Karpas-422 (cell line): ENCODE measurements at regions not wholly inside any gene's neighbourhood (a gene's known extent, or its start where the extent isn't known, plus 50 kb on each side); places are given as distances from the start of the nearest gene placed in this dataset.

Experiments used
- DNase-seq: peaks from one replicate; pipeline ENCODE4 v3.0.0-alpha.2; 2015
- H2AFZ ChIP-seq: fragments of 200-600 bp; sonication (generic); 2 replicates; pipeline ENCODE4 v1.6.1; 2014; ENCODE audit warnings: antibody characterized with exemption, low read length, mixed read lengths
- H3K27ac ChIP-seq: fragments of 200-600 bp; sonication (generic); 2 replicates; pipeline ENCODE4 v1.5.1; 2014; ENCODE audit warnings: mild to moderate bottlenecking, low read length, moderate library complexity
- H3K27me3 ChIP-seq: fragments of 200-600 bp; sonication (generic); 2 replicates; pipeline ENCODE4 v1.6.1; 2014; ENCODE audit warnings: low read length, mixed read lengths
- H3K36me3 ChIP-seq: fragments of 200-600 bp; sonication (generic); 2 replicates; pipeline ENCODE4 v1.6.1; 2014; ENCODE audit warnings: low read length, mixed read lengths; ENCODE audit not compliant: insufficient read depth
- H3K4me1 ChIP-seq: fragments of 200-600 bp; sonication (generic); 2 replicates; pipeline ENCODE4 v1.6.1; 2014; ENCODE audit warnings: mild to moderate bottlenecking, low read length, mixed read lengths
- H3K4me2 ChIP-seq: fragments of 200-600 bp; sonication (generic); 2 replicates; pipeline ENCODE4 v1.6.1; 2014; ENCODE audit warnings: low read length, low read depth, mild to moderate bottlenecking; ENCODE audit not compliant: poor library complexity, severe bottlenecking
- H3K4me3 ChIP-seq: fragments of 200-600 bp; sonication (generic); 2 replicates; pipeline ENCODE4 v1.5.1; 2014; ENCODE audit warnings: mild to moderate bottlenecking, antibody characterized with exemption, low read length, mixed read lengths
- H3K79me2 ChIP-seq: fragments of 200-600 bp; sonication (generic); 2 replicates; pipeline ENCODE4 v1.6.1; 2014; ENCODE audit warnings: mild to moderate bottlenecking, low read length, mixed read lengths
- H3K9ac ChIP-seq: fragments of 200-600 bp; sonication (generic); 2 replicates; pipeline ENCODE4 v1.6.0; 2014; ENCODE audit warnings: low read length
- H3K9me2 ChIP-seq: fragments of 200-600 bp; sonication (generic), shearing (Covaris generic); replicated peaks from 2 replicates; pipeline ENCODE4 v1.6.0; 2014; ENCODE audit warnings: mild to moderate bottlenecking, low read length, moderate library complexity; ENCODE audit not compliant: insufficient read depth
- H3K9me3 ChIP-seq: fragments of 300-700, 200-600 bp; sonication (generic); 2 replicates; pipeline ENCODE4 v1.6.1; 2014; ENCODE audit warnings: low read length, mixed read lengths
- H4K20me1 ChIP-seq: fragments of 200-600 bp; sonication (generic); 2 replicates; pipeline ENCODE4 v1.6.1; 2014; ENCODE audit warnings: mild to moderate bottlenecking, antibody characterized with exemption, low read length, low read depth; ENCODE audit not compliant: insufficient read depth

DNA sequence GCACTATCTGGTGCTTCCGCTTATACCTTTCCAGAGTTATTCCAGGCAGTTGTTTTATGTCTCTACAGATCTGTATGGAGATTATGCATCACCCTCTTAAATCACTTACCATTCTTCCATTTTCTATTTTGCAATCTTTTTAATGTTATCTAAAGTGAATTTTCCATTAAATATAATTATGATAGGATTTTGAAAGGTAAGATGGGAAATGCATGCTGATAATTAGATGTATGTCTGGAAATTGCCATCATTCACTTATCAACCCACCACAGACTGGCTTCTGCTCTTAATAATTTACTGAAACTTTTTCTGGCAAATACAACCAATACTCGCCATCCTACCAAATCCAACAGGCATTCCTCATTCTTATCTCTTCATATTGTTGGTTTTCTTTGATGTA is 227.4 kb upstream of the MC4R start:
- Histone ChIP-seq H3K79me2 (no peaks in the 10 kb centered on the region), H3K36me3 (no peaks in the 10 kb centered on the region), H3K27ac (no peak overlapping the region), H3K9ac (no peak overlapping the region), H4K20me1 (no peaks in the 10 kb centered on the region), H3K4me2 (no peak overlapping the region), H2AFZ (no peak overlapping the region), H3K4me1 (no peaks in the 10 kb centered on the region), H3K4me3 (no peak overlapping the region), H3K9me2 (no peaks in the 10 kb centered on the region), H3K9me3 (peaks cover 8% of the 10 kb centered on the region; the same call in 1 of the 2 replicates), H3K27me3 (no peaks in the 10 kb centered on the region)
- no peak for DNase-seq

DNA sequence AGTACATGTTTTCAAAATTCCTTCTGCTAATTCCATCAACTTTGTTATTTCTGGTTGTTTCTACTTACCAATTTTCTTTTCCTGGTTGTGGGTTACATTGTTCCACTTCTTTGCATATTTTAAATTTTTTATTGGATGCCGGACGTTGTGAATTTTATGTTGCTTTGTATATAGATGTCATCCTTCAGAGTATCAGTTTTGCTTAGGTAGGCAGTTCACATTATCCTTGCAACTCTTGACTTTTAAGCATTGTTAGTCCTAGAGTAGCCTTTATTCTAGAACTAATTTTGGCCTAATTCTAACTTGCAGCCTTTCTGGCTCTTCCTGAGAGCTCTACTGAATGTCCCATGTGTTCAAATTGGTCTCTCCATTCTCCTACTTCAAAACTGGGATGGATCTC is 228.7 kb upstream of the MC4R start:
- H3K27me3 ChIP-seq = no peaks in the 10 kb centered on the region
- no peaks in the 10 kb centered on the region for H3K36me3 ChIP-seq

DNA sequence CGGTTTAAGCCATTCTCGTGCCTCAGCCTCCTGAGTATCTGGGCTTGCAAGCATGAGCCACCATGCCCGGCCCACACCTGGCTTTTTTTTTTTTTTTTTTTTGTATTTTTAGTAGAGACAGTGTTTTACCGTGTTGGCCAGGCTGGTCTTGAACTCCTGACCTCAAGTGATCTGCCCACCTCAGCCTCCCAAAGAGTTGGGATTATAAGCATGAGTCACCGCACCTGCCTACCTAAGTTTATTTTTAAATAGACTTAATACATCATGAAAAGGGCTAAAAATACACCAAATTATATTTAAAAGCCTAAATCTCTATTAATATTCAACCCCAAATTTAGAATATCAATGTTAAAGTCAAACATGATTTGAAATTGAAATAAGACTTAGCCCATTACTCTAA is 250.8 kb upstream of the MC4R start:
- Histone ChIP-seq H3K36me3 (no peaks in the 10 kb centered on the region), H3K4me2 (no peak overlapping the region), H3K9me2 (no peaks in the 10 kb centered on the region), H3K9ac (no peak overlapping the region), H4K20me1 (no peaks in the 10 kb centered on the region), H3K79me2 (no peaks in the 10 kb centered on the region), H2AFZ (no peak overlapping the region), H3K9me3 (peaks cover 12% of the 10 kb centered on the region), H3K4me1 (no peaks in the 10 kb centered on the region), H3K27me3 (no peaks in the 10 kb centered on the region), H3K4me3 (no peak overlapping the region), H3K27ac (no peak overlapping the region)
- no peak for DNase-seq

More for the DNA sequence above, 228.7 kb upstream of the MC4R start:
- no peaks in the 10 kb centered on the region for H3K79me2 ChIP-seq
- H2AFZ ChIP-seq = no peak overlapping the region
- no peaks in the 10 kb centered on the region for H4K20me1 ChIP-seq
- H3K9me3 ChIP-seq = peaks cover 14% of the 10 kb centered on the region
- no peak overlapping the region for H3K27ac ChIP-seq
- H3K4me1 ChIP-seq = no peaks in the 10 kb centered on the region
- no peak for DNase-seq
- H3K4me2 ChIP-seq = no peak overlapping the region
- H3K9me2 ChIP-seq = no peaks in the 10 kb centered on the region
- H3K9ac ChIP-seq = no peak overlapping the region
- H3K4me3 ChIP-seq = no peak overlapping the region

DNA sequence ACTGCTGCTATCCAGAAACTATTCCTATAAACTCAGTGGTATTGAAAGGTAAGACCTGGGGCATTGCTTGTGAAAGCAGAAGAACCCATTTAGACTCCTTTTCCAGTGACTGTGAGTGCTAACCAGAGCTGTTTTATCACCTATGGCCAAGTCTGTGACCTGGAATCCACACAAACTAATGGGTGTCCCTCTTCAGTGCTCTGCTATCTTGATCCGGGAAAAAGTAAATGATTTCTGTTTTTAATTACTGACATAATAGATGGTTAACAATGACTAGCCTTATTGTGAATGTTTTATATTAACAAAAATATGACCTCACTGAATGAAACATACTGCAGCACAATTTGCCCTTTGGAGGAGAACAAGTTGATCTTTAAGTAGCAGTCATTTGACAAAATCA is 251.6 kb upstream of the MC4R start:
- DNase-seq = no peak
- Histone ChIP-seq H3K27me3 (no peaks in the 10 kb centered on the region), H2AFZ (no peak overlapping the region), H3K4me2 (no peak overlapping the region), H3K79me2 (no peaks in the 10 kb centered on the region), H4K20me1 (no peaks in the 10 kb centered on the region), H3K9me3 (peaks cover 12% of the 10 kb centered on the region), H3K4me1 (no peaks in the 10 kb centered on the region), H3K4me3 (no peak overlapping the region), H3K27ac (no peak overlapping the region), H3K9me2 (no peaks in the 10 kb centered on the region), H3K36me3 (no peaks in the 10 kb centered on the region), H3K9ac (no peak overlapping the region)

DNA sequence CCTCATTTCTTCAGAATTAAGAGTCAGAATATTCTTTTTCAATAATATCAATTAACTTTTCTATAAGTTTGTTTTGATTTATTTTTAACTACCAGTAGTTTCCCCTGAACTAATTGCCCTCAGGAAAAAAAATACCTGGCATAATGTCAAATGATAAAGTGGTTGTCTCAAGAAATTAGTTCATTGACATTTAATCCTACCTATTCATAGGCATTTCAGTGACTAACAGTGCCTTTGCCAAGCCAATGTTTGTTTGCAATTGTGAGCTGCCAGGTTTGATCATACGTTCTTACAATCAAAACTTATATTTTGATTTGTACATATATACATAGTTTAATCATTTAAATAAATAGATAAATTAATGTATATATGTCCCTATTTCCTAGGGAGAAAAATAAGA is 267.3 kb upstream of the MC4R start:
- Histone ChIP-seq H3K27ac (no peak overlapping the region), H2AFZ (no peak overlapping the region), H3K4me1 (no peaks in the 10 kb centered on the region), H3K4me3 (no peak overlapping the region), H3K36me3 (no peaks in the 10 kb centered on the region), H3K27me3 (no peaks in the 10 kb centered on the region), H3K4me2 (no peak overlapping the region), H3K9me3 (peaks cover 14% of the 10 kb centered on the region), H3K9ac (no peak overlapping the region), H3K79me2 (no peaks in the 10 kb centered on the region), H4K20me1 (no peaks in the 10 kb centered on the region), H3K9me2 (no peaks in the 10 kb centered on the region)
- no peak for DNase-seq

DNA sequence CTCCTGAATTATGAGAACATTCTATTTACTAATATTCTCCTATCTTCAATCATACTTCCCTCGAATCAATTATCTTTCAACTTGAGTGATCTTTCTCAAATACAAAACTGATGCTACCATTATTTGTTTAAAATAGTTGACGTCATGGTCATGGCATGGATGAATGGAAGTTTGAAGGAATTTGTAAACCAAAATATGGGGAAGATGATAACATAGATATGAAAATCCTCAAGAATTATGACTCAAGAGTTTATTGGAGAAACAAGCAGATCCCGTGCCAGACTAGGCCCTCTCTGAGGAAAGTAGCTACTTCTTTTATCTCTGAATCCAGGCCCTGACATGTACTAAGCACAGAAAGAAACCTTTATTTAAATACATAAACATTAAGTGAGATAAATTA is 270.4 kb upstream of the MC4R start:
- no peak for DNase-seq
- no peaks in the 10 kb centered on the region for H3K9me2 ChIP-seq
- no peak overlapping the region for H3K4me3 ChIP-seq
- no peaks in the 10 kb centered on the region for H3K79me2 ChIP-seq
- no peaks in the 10 kb centered on the region for H3K36me3 ChIP-seq
- H3K4me2 ChIP-seq = no peak overlapping the region
- H3K27me3 ChIP-seq = no peaks in the 10 kb centered on the region
- H3K9ac ChIP-seq = no peak overlapping the region
- peaks cover 8% of the 10 kb centered on the region for H3K9me3 ChIP-seq
- H3K27ac ChIP-seq = no peak overlapping the region
- no peaks in the 10 kb centered on the region for H4K20me1 ChIP-seq
- no peak overlapping the region for H2AFZ ChIP-seq
- H3K4me1 ChIP-seq = no peaks in the 10 kb centered on the region

DNA sequence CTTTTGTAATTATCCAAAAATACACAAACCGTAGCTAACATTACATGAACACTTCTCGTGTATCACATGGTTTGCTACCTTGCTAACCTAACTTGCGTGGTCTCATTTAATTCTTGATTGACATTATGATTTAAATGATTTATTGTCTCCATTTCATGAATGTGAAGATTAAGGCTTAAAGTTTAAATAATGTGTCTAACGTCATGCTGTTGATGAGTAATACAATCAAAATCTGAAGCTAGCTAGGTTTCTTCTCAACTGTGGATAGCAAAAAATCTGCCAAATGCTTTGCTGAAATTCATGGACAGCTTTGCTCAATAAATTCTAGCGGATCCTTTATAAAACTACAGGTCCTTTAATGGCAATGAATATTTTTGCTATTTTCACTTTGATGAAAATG is 274.1 kb upstream of the MC4R start:
- no peak overlapping the region for H3K27ac ChIP-seq
- no peak overlapping the region for H2AFZ ChIP-seq
- H3K9ac ChIP-seq = no peak overlapping the region

DNA sequence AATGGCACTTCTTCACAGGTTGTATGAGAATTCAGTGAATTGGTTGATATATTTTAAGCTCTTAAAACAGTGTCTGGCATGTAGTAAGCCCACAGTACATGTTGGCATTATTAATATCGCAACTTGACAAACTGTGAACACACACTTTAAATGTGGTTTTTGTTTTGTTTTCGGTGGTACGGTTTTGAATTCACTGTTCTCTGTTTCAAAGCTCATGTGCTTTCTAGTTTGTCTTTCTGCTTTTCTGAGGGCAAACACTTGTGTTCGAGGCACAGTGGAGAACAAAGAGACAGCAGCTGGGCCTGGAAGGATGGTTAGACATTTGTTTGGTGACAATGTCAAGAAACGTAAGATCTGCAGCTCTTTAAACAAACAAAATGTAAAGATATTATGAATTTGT is 276.5 kb upstream of the MC4R start:
- no peak overlapping the region for H2AFZ ChIP-seq
- H3K9me2 ChIP-seq = no peaks in the 10 kb centered on the region
- no peaks in the 10 kb centered on the region for H4K20me1 ChIP-seq
- no peaks in the 10 kb centered on the region for H3K27me3 ChIP-seq
- no peak for DNase-seq
- no peaks in the 10 kb centered on the region for H3K36me3 ChIP-seq
- no peaks in the 10 kb centered on the region for H3K4me1 ChIP-seq
- no peak overlapping the region for H3K27ac ChIP-seq
- no peaks in the 10 kb centered on the region for H3K79me2 ChIP-seq
- no peaks in the 10 kb centered on the region; the same call in 1 of the 2 replicates for H3K9me3 ChIP-seq
- no peak overlapping the region for H3K9ac ChIP-seq
- no peak overlapping the region for H3K4me3 ChIP-seq
- H3K4me2 ChIP-seq = no peak overlapping the region

More for the DNA sequence above, 274.1 kb upstream of the MC4R start:
- Histone ChIP-seq H3K9me2 (no peaks in the 10 kb centered on the region), H3K4me3 (no peak overlapping the region), H3K27me3 (no peaks in the 10 kb centered on the region), H4K20me1 (no peaks in the 10 kb centered on the region), H3K9me3 (no peaks in the 10 kb centered on the region; the same call in 1 of the 2 replicates), H3K4me2 (no peak overlapping the region), H3K36me3 (no peaks in the 10 kb centered on the region), H3K4me1 (no peaks in the 10 kb centered on the region), H3K79me2 (no peaks in the 10 kb centered on the region)
- DNase-seq = no peak
